ENCODE measurements at regions not wholly inside any gene's neighbourhood (a gene's known extent, or its start where the extent isn't known, plus 50 kb on each side); places are given as distances from the start of the nearest gene placed in this dataset.

GRCh38 chr15:93683651-93684050, 547.7 kb upstream of the MCTP2 start:
- Histone ChIP-seq H3K9me2 (ENCODE audit: insufficient read depth) (no peaks in the 10 kb centered on the region), H3K27ac (ENCODE audit: low read depth, low read length) (no peak overlapping the region), H3K4me1 (ENCODE audit: control insufficient read depth in 1 of 2, insufficient read depth in 2 of 2, low read length in 2 of 2) (no peaks in the 10 kb centered on the region), H3K36me3 (ENCODE audit: control insufficient read depth in 1 of 2, insufficient read depth in 2 of 2, low read length in 2 of 2) (no peaks in the 10 kb centered on the region), H3K27me3 (ENCODE audit: insufficient read depth, low read length) (no peaks in the 10 kb centered on the region), H3K9ac (ENCODE audit: low read length) (no peak overlapping the region), H3K4me3 (replicated peaks in 1 of 2; ENCODE audit: low read depth in 1 of 2, low read length in 2 of 2) (no peak overlapping the region), H2AFZ (ENCODE audit: low read depth, low read length, poor library complexity, severe bottlenecking) (no peak overlapping the region), H3K79me2 (ENCODE audit: insufficient read depth, low read length) (no peaks in the 10 kb centered on the region), H3K4me2 (ENCODE audit: low read length) (no peak overlapping the region), H4K20me1 (ENCODE audit: insufficient read depth) (no peaks in the 10 kb centered on the region), H3K9me3 (ENCODE audit: control insufficient read depth in 1 of 2, insufficient read depth in 1 of 2, low read depth in 1 of 2, low read length in 2 of 2) (peaks cover 0 to 22% of the 10 kb centered on the region in 2 experiments; a peak in 2 of 4 replicates)
- BruUV-seq (replicated peaks) = no TSS peak
- ChIA-PET CTCF (no interaction called here), POLR2A (no interaction called here), RAD21 (ENCODE audit: low non-redundant PET in 1 of 2, low total read pairs in 2 of 2, uncharacterized antibody in 2 of 2, unreplicated experiment in 2 of 2) (no interaction called here)
- TF ChIP-seq CEBPB (IDR thresholded peaks at IDR 0.05; ENCODE audit: low read depth) (no peak), ELF1 (IDR thresholded peaks at IDR 0.05; ENCODE audit: borderline replicate concordance, low read depth) (no peak), SP1 (IDR thresholded peaks at IDR 0.05; ENCODE audit: low read depth) (no peak), EZH2phosphoT487 (IDR thresholded peaks at IDR 0.05; ENCODE audit: borderline replicate concordance) (no peak), POLR2A (IDR thresholded peaks at IDR 0.05; ENCODE audit: borderline replicate concordance, extremely low read depth, insufficient read depth, insufficient read length) (no peak), REST (IDR thresholded peaks at IDR 0.05; ENCODE audit: low read depth) (no peak), ZFX (IDR thresholded peaks at IDR 0.05) (no peak), EZH2 (IDR thresholded peaks at IDR 0.05) (no peak), SRF (IDR thresholded peaks at IDR 0.05; ENCODE audit: low read depth) (no peak), YY1 (IDR thresholded peaks at IDR 0.05; ENCODE audit: extremely low read depth, insufficient replicate concordance, low read depth, low read length) (no peak), POLR2AphosphoS5 (IDR thresholded peaks at IDR 0.05; ENCODE audit: low read depth, low read length) (no peak), ZBTB33 (IDR thresholded peaks at IDR 0.05; ENCODE audit: extremely low read depth, insufficient replicate concordance, low read length) (no peak), EGR1 (IDR thresholded peaks at IDR 0.05; ENCODE audit: low read depth) (no peak), TCF7L2 (IDR thresholded peaks at IDR 0.05; ENCODE audit: borderline replicate concordance, extremely low read depth, insufficient read depth, insufficient read length) (no peak), FOSL1 (IDR thresholded peaks at IDR 0.05; ENCODE audit: low read depth) (no peak), ZNF274 (IDR thresholded peaks at IDR 0.05; ENCODE audit: low read depth, low read length) (no peak), SIN3A (IDR thresholded peaks at IDR 0.05; ENCODE audit: low read depth) (no peak), CTCF (IDR thresholded peaks at IDR 0.05 in 2 of 3, conservative IDR thresholded peaks at IDR 0.05 in 1 of 3; ENCODE audit: borderline replicate concordance in 1 of 3, insufficient read depth in 1 of 3, low read depth in 2 of 3, low read length in 2 of 3) (no peak), ATF3 (IDR thresholded peaks at IDR 0.05) (no peak)
- DNase-seq (ENCODE audit: low read depth, low spot score) = no peak
- intact Hi-C loops (cut with micrococcal nuclease) = no loop called here
- ATAC-seq = no peak
